PC-3 (cell line): ENCODE measurements at regions not wholly inside any gene's neighbourhood (a gene's known extent, or its start where the extent isn't known, plus 50 kb on each side); places are given as distances from the start of the nearest gene placed in this dataset.

Source experiments
- ATAC-seq: fragments of 200-7000 bp; cut with Tn5 transposase; 2 replicates; pipeline ENCODE4 v1.9.1; 2020; ENCODE audit warnings: mild to moderate bottlenecking, moderate library complexity
- BruUV-seq: library from RNA; stranded (reverse); fragments of 400-500 nt; replicated peaks from 2 replicates; lab custom pipeline; 2021; lab: Mats Ljungman, UMichigan
- CTCF ChIA-PET: fragments of 300-600 bp; sonication (Branson Sonifier 250); formaldehyde crosslinking; loops from one replicate; lab custom pipeline; 2022; ENCODE audit warnings: antibody characterized with exemption; lab: Charles Lee
- POLR2A ChIA-PET: fragments of 300-600 bp; sonication (Branson Sonifier 250); formaldehyde crosslinking; loops from one replicate; lab custom pipeline; 2022; ENCODE audit warnings: antibody characterized with exemption; ENCODE audit not compliant: unreplicated experiment; lab: Charles Lee
- DNase-seq: peaks from one replicate; pipeline ENCODE4 v3.0.0-alpha.2; 2015
- H2AFZ ChIP-seq: fragments of 300-600 bp; sonication (generic); 2 replicates; pipeline ENCODE4 v1.6.0; 2016; ENCODE audit warnings: antibody characterized with exemption, low read length
- H3F3A ChIP-seq: fragments of 300-600 bp; sonication (generic); one replicate; pipeline ENCODE4 v1.6.0; 2017; ENCODE audit warnings: antibody characterized with exemption, low read length, control low read depth, mild to moderate bottlenecking; ENCODE audit not compliant: unreplicated experiment
- H3K27ac ChIP-seq: fragments of 300-600 bp; sonication (generic); 2 replicates; pipeline ENCODE4 v1.5.1; 2016; ENCODE audit warnings: mild to moderate bottlenecking, low read length
- H3K27me3 ChIP-seq: fragments of 300-600 bp; sonication (generic); 2 replicates; pipeline ENCODE4 v1.6.1; 2016; ENCODE audit warnings: low read length, mixed read lengths
- H3K36me3 ChIP-seq: fragments of 300-600 bp; sonication (generic); 2 replicates; pipeline ENCODE4 v1.6.1; 2016; ENCODE audit warnings: low read depth, mixed run types, low read length, mixed read lengths
- H3K4me1 ChIP-seq: fragments of 300-600 bp; sonication (generic); 2 replicates; pipeline ENCODE4 v1.5.1; 2016; ENCODE audit warnings: low read length; ENCODE audit not compliant: insufficient read depth
- H3K4me2 ChIP-seq: fragments of 300-600 bp; sonication (generic); 2 replicates; pipeline ENCODE4 v1.6.0; 2016; ENCODE audit warnings: low read length
- H3K4me3 ChIP-seq: fragments of 300-600 bp; sonication (generic); 2 replicates; pipeline ENCODE4 v1.5.1; 2016; ENCODE audit warnings: mild to moderate bottlenecking, low read length, mixed read lengths
- H3K79me2 ChIP-seq: fragments of 300-600 bp; sonication (generic); 2 replicates; pipeline ENCODE4 v1.6.1; 2017; ENCODE audit warnings: low read length, mixed read lengths
- H3K9ac ChIP-seq: fragments of 300-600 bp; sonication (generic); 2 replicates; pipeline ENCODE4 v1.6.0; 2016; ENCODE audit warnings: mild to moderate bottlenecking, low read length
- H3K9me2 ChIP-seq: fragments of 300-600 bp; sonication (generic); replicated peaks from 2 replicates; pipeline ENCODE4 v1.6.1; 2016; ENCODE audit warnings: mixed run types, low read length, mixed read lengths
- H3K9me3 ChIP-seq: fragments of 300-600 bp; sonication (generic); 2 replicates; pipeline ENCODE4 v1.6.1; 2016; ENCODE audit warnings: low read length, mixed read lengths
- H4K20me1 ChIP-seq: fragments of 300-600 bp; sonication (generic); 2 replicates; pipeline ENCODE4 v1.6.1; 2016; ENCODE audit warnings: low read length, mixed read lengths
- CTCF ChIP-seq: fragments of 300-600 bp; sonication (generic); conservative IDR thresholded peaks from 2 replicates; pipeline ENCODE4 v1.5.1; 2017; ENCODE audit warnings: antibody characterized with exemption, low read depth, mild to moderate bottlenecking, low read length
- EZH2 ChIP-seq: fragments of 300-600 bp; sonication (generic); IDR thresholded peaks from one replicate; pipeline ENCODE4 v1.6.1; 2017; ENCODE audit warnings: antibody characterized with exemption, mild to moderate bottlenecking, low read length; ENCODE audit not compliant: unreplicated experiment
- EZH2phosphoT487 ChIP-seq: fragments of 300-600 bp; sonication (generic); IDR thresholded peaks from 2 replicates; pipeline ENCODE4 v1.6.1; 2018; ENCODE audit warnings: mild to moderate bottlenecking, antibody characterized with exemption, low read length, borderline replicate concordance
- intact Hi-C: fragments of 100-400 bp; cut with micrococcal nuclease; formaldehyde crosslinking; loops from 2 replicates; pipeline ENCODE4 v1.9.0; 2023

- intact Hi-C loops = no loop called here
These were observed 274.4 kb downstream of the NUAK1 start for GRCh38 chr12:105864316-105864715.

GRCh38 chr12:105864901-105865300 is 273.9 kb downstream of the NUAK1 start:
- no peaks in the 10 kb centered on the region for H3K9me2 ChIP-seq
- no peak overlapping the region for H3K27ac ChIP-seq
- no peaks in the 10 kb centered on the region for H3K27me3 ChIP-seq
- no peaks in the 10 kb centered on the region for H3K36me3 ChIP-seq
- ATAC-seq = no peak
- peaks cover 15% of the 10 kb centered on the region for H3K4me1 ChIP-seq
- no peaks in the 10 kb centered on the region for H3F3A ChIP-seq
- H3K4me2 ChIP-seq = no peak overlapping the region
- H3K79me2 ChIP-seq = no peaks in the 10 kb centered on the region
- H3K9ac ChIP-seq = no peak overlapping the region
- H4K20me1 ChIP-seq = no peaks in the 10 kb centered on the region
- H2AFZ ChIP-seq = no peak overlapping the region
- TF ChIP-seq EZH2phosphoT487 = no peak
- TF ChIP-seq EZH2 = no peak
- no peak for TF ChIP-seq CTCF
- BruUV-seq = no TSS peak
- no peak overlapping the region for H3K4me3 ChIP-seq
- intact Hi-C loops = no loop called here
- H3K9me3 ChIP-seq = no peaks in the 10 kb centered on the region
- ChIA-PET POLR2A (no interaction called here), CTCF (no interaction called here)
- no peak for DNase-seq

More at GRCh38 chr12:105864316-105864715, 274.4 kb downstream of the NUAK1 start:
- Histone ChIP-seq H3K36me3 (no peaks in the 10 kb centered on the region), H2AFZ (no peak overlapping the region), H3F3A (no peaks in the 10 kb centered on the region), H3K9me2 (no peaks in the 10 kb centered on the region), H3K79me2 (no peaks in the 10 kb centered on the region), H3K4me3 (no peak overlapping the region), H3K4me2 (no peak overlapping the region), H3K27ac (no peak overlapping the region), H3K9me3 (no peaks in the 10 kb centered on the region), H3K9ac (no peak overlapping the region), H4K20me1 (no peaks in the 10 kb centered on the region), H3K27me3 (no peaks in the 10 kb centered on the region), H3K4me1 (peaks cover 17% of the 10 kb centered on the region)
- ChIA-PET CTCF (no interaction called here), POLR2A (no interaction called here)
- TF ChIP-seq EZH2 = no peak
- no peak for TF ChIP-seq EZH2phosphoT487
- TF ChIP-seq CTCF = no peak
- no peak for ATAC-seq
- no TSS peak for BruUV-seq
- no peak for DNase-seq

GRCh38 chr12:105865886-105866285 is 272.9 kb downstream of the NUAK1 start:
- no peak for ATAC-seq
- POLR2A ChIA-PET = no interaction called here
- intact Hi-C loops = no loop called here

More at GRCh38 chr12:105865886-105866285, 272.9 kb downstream of the NUAK1 start:
- H3K27me3 ChIP-seq = no peaks in the 10 kb centered on the region
- H3K9me2 ChIP-seq = no peaks in the 10 kb centered on the region
- DNase-seq = no peak
- H3K4me1 ChIP-seq = peaks cover 8% of the 10 kb centered on the region
- BruUV-seq = no TSS peak
- TF ChIP-seq CTCF (no peak), EZH2phosphoT487 (no peak), EZH2 (no peak)
- H3K4me2 ChIP-seq = no peak overlapping the region
- no peak overlapping the region for H3K4me3 ChIP-seq
- H3K9ac ChIP-seq = no peak overlapping the region
- no peak overlapping the region for H2AFZ ChIP-seq
- CTCF ChIA-PET = no interaction called here
- no peaks in the 10 kb centered on the region for H3K36me3 ChIP-seq
- no peak overlapping the region for H3K27ac ChIP-seq
- no peaks in the 10 kb centered on the region for H3K79me2 ChIP-seq
- H3K9me3 ChIP-seq = no peaks in the 10 kb centered on the region
- no peaks in the 10 kb centered on the region for H4K20me1 ChIP-seq
- H3F3A ChIP-seq = no peaks in the 10 kb centered on the region
